ENCODE measurements at regions not wholly inside any gene's neighbourhood (a gene's known extent, or its start where the extent isn't known, plus 50 kb on each side); places are given as distances from the start of the nearest gene placed in this dataset.
"Not testable (repeated sequence)": the region's sequence is repeated elsewhere in the genome, so short reads cannot be mapped to it uniquely, and the experiment has no call there.

GRCh38 chr1:197836356-197836755 is 61.1 kb upstream of the DENND1B start:
- TF ChIP-seq, protein P1, sequence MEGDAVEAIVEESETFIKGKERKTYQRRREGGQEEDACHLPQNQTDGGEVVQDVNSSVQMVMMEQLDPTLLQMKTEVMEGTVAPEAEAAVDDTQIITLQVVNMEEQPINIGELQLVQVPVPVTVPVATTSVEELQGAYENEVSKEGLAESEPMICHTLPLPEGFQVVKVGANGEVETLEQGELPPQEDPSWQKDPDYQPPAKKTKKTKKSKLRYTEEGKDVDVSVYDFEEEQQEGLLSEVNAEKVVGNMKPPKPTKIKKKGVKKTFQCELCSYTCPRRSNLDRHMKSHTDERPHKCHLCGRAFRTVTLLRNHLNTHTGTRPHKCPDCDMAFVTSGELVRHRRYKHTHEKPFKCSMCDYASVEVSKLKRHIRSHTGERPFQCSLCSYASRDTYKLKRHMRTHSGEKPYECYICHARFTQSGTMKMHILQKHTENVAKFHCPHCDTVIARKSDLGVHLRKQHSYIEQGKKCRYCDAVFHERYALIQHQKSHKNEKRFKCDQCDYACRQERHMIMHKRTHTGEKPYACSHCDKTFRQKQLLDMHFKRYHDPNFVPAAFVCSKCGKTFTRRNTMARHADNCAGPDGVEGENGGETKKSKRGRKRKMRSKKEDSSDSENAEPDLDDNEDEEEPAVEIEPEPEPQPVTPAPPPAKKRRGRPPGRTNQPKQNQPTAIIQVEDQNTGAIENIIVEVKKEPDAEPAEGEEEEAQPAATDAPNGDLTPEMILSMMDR (IDR thresholded peaks at IDR 0.05), result not testable (repeated sequence)
- not testable (repeated sequence) for TF ChIP-seq POLR2A (IDR thresholded peaks at IDR 0.05)
